ENCODE measurements at regions not wholly inside any gene's neighbourhood (a gene's known extent, or its start where the extent isn't known, plus 50 kb on each side); places are given as distances from the start of the nearest gene placed in this dataset.

- TF ChIP-seq POLR2A (IDR thresholded peaks at IDR 0.05; ENCODE audit: low read depth, low read length) (no peak), CBFB (IDR thresholded peaks at IDR 0.05; ENCODE audit: low read depth) (no peak), CTCF (IDR thresholded peaks at IDR 0.05 in 2 of 3, conservative IDR thresholded peaks at IDR 0.05 in 1 of 3; ENCODE audit: control insufficient read depth in 2 of 3, extremely low read depth in 1 of 3, insufficient read depth in 1 of 3, low read depth in 3 of 3, low read length in 3 of 3) (no peak), CHD1 (IDR thresholded peaks at IDR 0.05; ENCODE audit: low read depth, low read length) (no peak), PRDM15 (CRISPR knock-in tag; IDR thresholded peaks at IDR 0.05) (no peak), TAF1 (IDR thresholded peaks at IDR 0.05; ENCODE audit: borderline replicate concordance, low read depth, low read length) (no peak), SUZ12 (IDR thresholded peaks at IDR 0.05; ENCODE audit: unreplicated experiment) (no peak), NFXL1 (IDR thresholded peaks at IDR 0.05; ENCODE audit: borderline replicate concordance) (no peak)
Measured at GRCh38 chr2:190584980-190585661, 50.6 kb upstream of the NEMP2 start.
